ENCODE measurements at regions not wholly inside any gene's neighbourhood (a gene's known extent, or its start where the extent isn't known, plus 50 kb on each side); places are given as distances from the start of the nearest gene placed in this dataset.
A peak's percentile ranks its signal among the peaks of the same experiment; 100 is the strongest.

GRCh38 chr1:60171801-60172200 is 98.2 kb upstream of the C1orf87 start (continued):
- TF ChIP-seq SP1 (IDR thresholded peaks at IDR 0.05) (no peak), CTCF (IDR thresholded peaks at IDR 0.05; ENCODE audit: low read depth, low read length, missing input control) (no peak), NR2F2 (IDR thresholded peaks at IDR 0.05) (no peak)

- Histone ChIP-seq H3K4me3 (ENCODE audit: low read depth in 1 of 3, low read length in 3 of 3) (no peak overlapping the region), H3K27me3 (ENCODE audit: control insufficient read depth in 4 of 4, insufficient read depth in 4 of 4, low read length in 3 of 4) (no peaks in the 10 kb centered on the region), H3K36me3 (ENCODE audit: control insufficient read depth in 4 of 4, insufficient read depth in 3 of 4, low read depth in 1 of 4, low read length in 3 of 4) (no peaks in the 10 kb centered on the region), H3K4me1 (ENCODE audit: control insufficient read depth in 4 of 4, insufficient read depth in 4 of 4, low read length in 3 of 4) (no peaks in the 10 kb centered on the region), H3K9me3 (ENCODE audit: control insufficient read depth in 4 of 4, low read length in 3 of 4) (peaks cover 0 to 2% (median 0%) of the 10 kb centered on the region in 4 donors), H3K9ac (ENCODE audit: low read depth in 1 of 2, low read length in 2 of 2) (no peak overlapping the region), H3K27ac (ENCODE audit: low read depth in 1 of 2, low read length in 2 of 2) (no peak overlapping the region)
- DNase-seq (ENCODE audit: low spot score) = no peak
- no peak for TF ChIP-seq RXRA (IDR thresholded peaks at IDR 0.05)
- peak in 1 of 2 donors; percentile 21 for TF ChIP-seq RAD21 (IDR thresholded peaks at IDR 0.05)
- TF ChIP-seq GABPA (IDR thresholded peaks at IDR 0.05 in 1 of 2, conservative IDR thresholded peaks at IDR 0.05 in 1 of 2) = no peak
- TF ChIP-seq FOXA2 (IDR thresholded peaks at IDR 0.05) = no peak
- no peak for TF ChIP-seq EGR1 (IDR thresholded peaks at IDR 0.05; ENCODE audit: low read depth in 2 of 2)
- TF ChIP-seq HNF4A (conservative IDR thresholded peaks at IDR 0.05) = no peak
- TF ChIP-seq TAF1 (conservative IDR thresholded peaks at IDR 0.05) = no peak
- TF ChIP-seq SP1 (IDR thresholded peaks at IDR 0.05) = no peak
Observed at GRCh38 chr1:60170709-60171108, 97.1 kb upstream of the C1orf87 start.

- DNase-seq (ENCODE audit: low spot score) = no peak
- no peaks in the 10 kb centered on the region for H3K4me1 ChIP-seq (ENCODE audit: control insufficient read depth in 4 of 4, insufficient read depth in 4 of 4, low read length in 3 of 4)
- TF ChIP-seq YY1 (IDR thresholded peaks at IDR 0.05) (no peak), REST (IDR thresholded peaks at IDR 0.05) (no peak), HNF4A (conservative IDR thresholded peaks at IDR 0.05) (no peak), MAX (IDR thresholded peaks at IDR 0.05) (no peak), JUND (IDR thresholded peaks at IDR 0.05) (no peak), EGR1 (IDR thresholded peaks at IDR 0.05; ENCODE audit: low read depth in 2 of 2) (no peak), NR2F2 (IDR thresholded peaks at IDR 0.05) (no peak), HNF4G (IDR thresholded peaks at IDR 0.05) (no peak), TAF1 (conservative IDR thresholded peaks at IDR 0.05) (no peak), ZBTB33 (IDR thresholded peaks at IDR 0.05) (no peak), RAD21 (IDR thresholded peaks at IDR 0.05) (no peak), FOXA2 (IDR thresholded peaks at IDR 0.05) (no peak), CTCF (IDR thresholded peaks at IDR 0.05; ENCODE audit: low read depth, low read length, missing input control) (no peak), RXRA (IDR thresholded peaks at IDR 0.05) (no peak), ATF3 (IDR thresholded peaks at IDR 0.05) (no peak), GABPA (IDR thresholded peaks at IDR 0.05 in 1 of 2, conservative IDR thresholded peaks at IDR 0.05 in 1 of 2) (no peak), SP1 (IDR thresholded peaks at IDR 0.05) (no peak), FOXA1 (IDR thresholded peaks at IDR 0.05) (no peak)
- 85% methylated on average over 2 of the region's 2 CpGs for WGBS
- no peaks in the 10 kb centered on the region for H3K27me3 ChIP-seq (ENCODE audit: control insufficient read depth in 4 of 4, insufficient read depth in 4 of 4, low read length in 3 of 4)
- no peaks in the 10 kb centered on the region for H3K36me3 ChIP-seq (ENCODE audit: control insufficient read depth in 4 of 4, insufficient read depth in 3 of 4, low read depth in 1 of 4, low read length in 3 of 4)
- no peak overlapping the region for H3K4me3 ChIP-seq (ENCODE audit: low read depth in 1 of 3, low read length in 3 of 3)
- peaks cover 0 to 2% (median 0%) of the 10 kb centered on the region in 4 donors for H3K9me3 ChIP-seq (ENCODE audit: control insufficient read depth in 4 of 4, low read length in 3 of 4)
- no peak overlapping the region for H3K27ac ChIP-seq (ENCODE audit: low read depth in 1 of 2, low read length in 2 of 2)
- no peak overlapping the region for H3K9ac ChIP-seq (ENCODE audit: low read depth in 1 of 2, low read length in 2 of 2)
Observed at GRCh38 chr1:60169206-60169605, 95.6 kb upstream of the C1orf87 start.
